Activated CD4-positive, alpha-beta memory T cell treated with anti-CD3 and anti-CD28 coated beads for 36 hours (primary cell): ENCODE measurements at regions not wholly inside any gene's neighbourhood (a gene's known extent, or its start where the extent isn't known, plus 50 kb on each side); places are given as distances from the start of the nearest gene placed in this dataset.

Experiments
- CTCF ChIA-PET: fragments of 350-600 bp; sonication (Branson Sonifier 250); formaldehyde crosslinking; loops from one replicate; lab custom pipeline; 2021; ENCODE audit warnings: antibody characterized with exemption, inconsistent platforms; lab: Charles Lee
- POLR2A ChIA-PET: fragments of 350-600 bp; sonication (Branson Sonifier 250); formaldehyde crosslinking; loops from one replicate; lab custom pipeline; 2021; ENCODE audit warnings: antibody characterized with exemption; lab: Charles Lee
- DNase-seq: peaks from one replicate; pipeline ENCODE4 v3.0.0-alpha.2; 2020
- H3K27ac Mint-ChIP-seq: one replicate; pipeline ENCODE4 v1.8.0; 2021; ENCODE audit warnings: mixed read lengths
- H3K27me3 Mint-ChIP-seq: one replicate; pipeline ENCODE4 v1.8.0; 2021; ENCODE audit warnings: mixed read lengths
- H3K36me3 Mint-ChIP-seq: one replicate; pipeline ENCODE4 v1.8.0; 2021; ENCODE audit warnings: mixed read lengths
- H3K4me1 Mint-ChIP-seq: one replicate; pipeline ENCODE4 v1.8.0; 2021; ENCODE audit warnings: low read depth, mixed read lengths
- H3K4me3 Mint-ChIP-seq: one replicate; pipeline ENCODE4 v1.8.0; 2021; ENCODE audit warnings: mild to moderate bottlenecking, mixed read lengths
- H3K9me3 Mint-ChIP-seq: one replicate; pipeline ENCODE4 v1.8.0; 2021; ENCODE audit warnings: mixed read lengths
- intact Hi-C: fragments of 100-400 bp; cut with micrococcal nuclease; formaldehyde crosslinking; loops from one replicate; pipeline ENCODE4 v1.15.1; 2023

DNA sequence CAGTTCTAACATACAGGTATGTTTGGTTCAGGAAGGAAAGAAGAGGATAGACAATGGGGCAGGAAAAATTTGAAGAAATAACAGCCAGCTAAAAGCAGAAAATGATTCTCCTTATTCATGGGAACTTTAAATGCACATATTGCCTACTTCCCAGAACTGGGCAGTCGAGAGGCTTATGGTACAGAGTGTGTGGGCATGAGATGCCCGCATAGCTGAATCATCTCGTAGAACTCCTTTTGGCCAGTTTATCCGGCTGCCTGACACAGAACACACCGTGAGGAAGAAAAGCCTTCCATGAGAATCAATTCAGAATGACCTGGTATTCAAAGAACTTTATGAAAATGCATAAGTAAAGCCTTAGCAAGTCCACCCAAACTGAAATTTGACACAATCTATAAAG is 471.6 kb downstream of the SH2D4B start:
- peaks cover 3% of the 10 kb centered on the region for H3K27me3 Mint-ChIP-seq
- ChIA-PET CTCF (interaction anchor here (1.1 kb wide), 1 partner anchor 10 kb away, joined by 3 read pairs; no protein-coding TSS in a partner anchor), POLR2A (no interaction called here)
- H3K36me3 Mint-ChIP-seq: no peaks in the 10 kb centered on the region
- intact Hi-C loops: no loop called here
- no peaks in the 10 kb centered on the region for H3K9me3 Mint-ChIP-seq
- H3K4me1 Mint-ChIP-seq: no peaks in the 10 kb centered on the region
- H3K27ac Mint-ChIP-seq: no peak overlapping the region
- no peak for DNase-seq
- H3K4me3 Mint-ChIP-seq: no peak overlapping the region

DNA sequence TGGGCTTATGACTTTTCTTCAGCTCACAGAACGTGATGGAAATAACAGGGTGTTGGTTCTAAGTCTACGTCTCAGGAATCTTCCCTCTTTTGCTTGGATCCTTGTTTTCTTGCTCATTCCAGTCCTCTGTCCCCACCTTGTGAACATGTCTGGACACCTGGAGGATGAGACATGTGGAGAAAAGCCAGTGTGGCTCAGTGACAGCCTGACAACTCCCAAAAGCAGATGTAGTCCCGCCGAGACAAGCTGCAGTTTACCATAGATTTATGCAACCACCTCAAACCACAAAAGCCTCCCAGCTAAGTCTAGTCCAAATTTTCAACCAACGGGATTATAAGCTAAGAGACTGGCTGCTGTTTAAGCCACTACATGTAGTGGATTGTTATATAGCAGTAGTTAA is 476.1 kb downstream of the SH2D4B start:
- ChIA-PET POLR2A (no interaction called here), CTCF (no interaction called here)
- Mint-ChIP-seq H3K9me3 (no peaks in the 10 kb centered on the region), H3K36me3 (no peaks in the 10 kb centered on the region), H3K4me3 (no peak overlapping the region), H3K27ac (no peak overlapping the region), H3K4me1 (peaks cover under 1% of the 10 kb centered on the region), H3K27me3 (peaks cover 3% of the 10 kb centered on the region)
- intact Hi-C loops: loop anchor here (10.0 kb wide), 1 partner anchor 639 kb away; no protein-coding TSS in a partner anchor
- no peak for DNase-seq

- CTCF ChIA-PET: interaction anchor here (0.6 to 1.5 kb wide), 8 partner anchors 9 to 575 kb away, joined by 3 to 8 read pairs (median 3); no protein-coding TSS in a partner anchor
- POLR2A ChIA-PET: no interaction called here
These were observed 481.6 kb downstream of the SH2D4B start for GRCh38 chr10:81019029-81019890.

DNA sequence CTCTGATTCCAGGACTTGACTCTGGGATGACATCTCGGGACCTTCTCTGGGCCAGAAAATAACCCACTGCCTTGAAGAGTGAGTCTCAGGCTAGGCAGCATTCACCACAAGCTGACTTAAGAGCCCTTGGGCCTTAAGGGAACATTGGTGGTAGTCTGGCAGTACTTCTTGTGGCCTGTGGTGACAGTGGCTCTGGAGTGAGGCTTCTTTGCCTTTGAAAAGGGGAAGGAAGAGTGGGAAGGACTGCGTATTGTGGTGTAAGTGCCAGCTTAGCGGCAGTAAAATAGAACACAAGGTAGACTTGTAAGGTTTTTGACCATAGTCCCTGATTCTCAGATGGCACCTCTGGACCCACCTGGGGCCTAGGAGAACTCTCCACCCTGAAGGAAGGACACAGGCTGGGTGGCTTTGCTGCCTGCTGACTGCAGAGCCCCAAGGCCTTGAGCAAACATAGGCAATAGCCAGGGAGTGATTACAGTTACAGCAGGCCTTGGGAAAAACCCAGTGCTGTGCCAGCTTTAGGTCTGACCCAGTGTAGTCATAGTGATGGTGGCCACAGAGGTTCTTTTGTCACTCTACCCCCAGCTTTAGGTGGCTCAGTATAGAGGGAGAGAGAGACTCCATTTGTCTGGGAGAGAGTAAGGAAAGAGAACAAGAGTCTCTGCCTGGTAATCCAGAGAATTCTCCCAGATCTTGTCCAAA is 483.9 kb downstream of the SH2D4B start:
- no peak overlapping the region for H3K4me3 Mint-ChIP-seq
- H3K36me3 Mint-ChIP-seq: no peaks in the 10 kb centered on the region
- CTCF ChIA-PET: no interaction called here
- DNase-seq: no peak
- H3K9me3 Mint-ChIP-seq: peaks cover 5% of the 10 kb centered on the region
- H3K27me3 Mint-ChIP-seq: no peaks in the 10 kb centered on the region
- H3K4me1 Mint-ChIP-seq: peaks cover 4% of the 10 kb centered on the region
- intact Hi-C loops: no loop called here
- POLR2A ChIA-PET: no interaction called here
- no peak overlapping the region for H3K27ac Mint-ChIP-seq

More at GRCh38 chr10:81019029-81019890, 481.6 kb downstream of the SH2D4B start:
- H3K4me3 Mint-ChIP-seq: no peak overlapping the region
- peaks cover under 1% of the 10 kb centered on the region for H3K27me3 Mint-ChIP-seq
- intact Hi-C loops: loop anchor here (1.0 to 10.0 kb wide), 2 partner anchors 320 to 644 kb away; no protein-coding TSS in a partner anchor
- H3K27ac Mint-ChIP-seq: no peak overlapping the region
- H3K4me1 Mint-ChIP-seq: peaks cover 4% of the 10 kb centered on the region
- H3K9me3 Mint-ChIP-seq: no peaks in the 10 kb centered on the region
- H3K36me3 Mint-ChIP-seq: no peaks in the 10 kb centered on the region
- DNase-seq: no peak

DNA sequence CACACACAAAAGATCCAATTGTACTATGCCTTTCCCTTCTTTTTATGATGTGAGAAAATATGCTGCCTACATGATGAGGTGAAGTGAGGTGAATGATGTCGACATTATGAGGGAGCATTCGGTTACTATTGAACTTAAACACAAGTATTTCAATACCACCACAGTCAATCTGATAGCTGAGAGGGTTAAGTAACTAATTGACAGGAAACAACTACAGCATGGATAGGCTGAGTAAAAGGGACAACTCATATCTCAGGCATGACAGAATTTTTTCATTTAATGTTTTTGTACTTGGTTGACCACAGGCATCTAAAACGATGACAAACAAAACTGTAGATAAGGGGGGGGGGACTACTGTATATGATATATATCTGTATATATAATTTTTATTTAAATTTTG is 488.9 kb downstream of the SH2D4B start:
- POLR2A ChIA-PET: no interaction called here
- no peak overlapping the region for H3K27ac Mint-ChIP-seq
- no peaks in the 10 kb centered on the region for H3K27me3 Mint-ChIP-seq
- H3K4me3 Mint-ChIP-seq: no peak overlapping the region
- CTCF ChIA-PET: no interaction called here
- H3K36me3 Mint-ChIP-seq: no peaks in the 10 kb centered on the region
- no peaks in the 10 kb centered on the region for H3K4me1 Mint-ChIP-seq
- intact Hi-C loops: no loop called here
- no peak for DNase-seq
- H3K9me3 Mint-ChIP-seq: peaks cover 5% of the 10 kb centered on the region

- Mint-ChIP-seq H3K27me3 (no peaks in the 10 kb centered on the region), H3K27ac (no peak overlapping the region), H3K36me3 (no peaks in the 10 kb centered on the region), H3K4me1 (no peaks in the 10 kb centered on the region), H3K9me3 (peaks cover 5% of the 10 kb centered on the region), H3K4me3 (no peak overlapping the region)
- CTCF ChIA-PET: no interaction called here
- intact Hi-C loops: no loop called here
- DNase-seq: no peak
- POLR2A ChIA-PET: no interaction called here
These were observed 489.5 kb downstream of the SH2D4B start for GRCh38 chr10:81027223-81027622.

DNA sequence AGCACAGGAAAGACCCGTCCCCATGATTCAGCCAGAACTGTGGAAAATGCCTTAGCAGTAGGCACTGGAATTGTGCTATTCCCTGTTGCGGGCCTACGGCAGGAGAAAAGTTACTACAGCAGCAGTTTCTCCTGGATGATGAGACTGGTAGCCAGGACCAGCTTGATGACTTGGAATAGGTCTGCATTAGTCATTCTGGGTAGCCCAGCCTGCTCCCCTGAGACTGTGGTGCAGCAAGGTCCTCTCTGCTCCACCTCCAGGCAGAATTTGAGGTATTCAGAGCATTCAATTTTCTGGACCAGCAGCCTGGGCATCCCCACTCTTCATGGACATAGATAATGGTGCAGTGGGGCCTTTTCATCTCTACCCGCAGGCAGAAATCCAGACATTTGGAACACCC is 490.0 kb downstream of the SH2D4B start:
- POLR2A ChIA-PET: no interaction called here
- Mint-ChIP-seq H3K27me3 (no peaks in the 10 kb centered on the region), H3K4me3 (no peak overlapping the region), H3K9me3 (peaks cover 5% of the 10 kb centered on the region), H3K4me1 (no peaks in the 10 kb centered on the region), H3K27ac (no peak overlapping the region), H3K36me3 (no peaks in the 10 kb centered on the region)
- CTCF ChIA-PET: no interaction called here
- no peak for DNase-seq
- intact Hi-C loops: no loop called here

- no peak for DNase-seq
- ChIA-PET POLR2A (no interaction called here), CTCF (no interaction called here)
- H3K27ac Mint-ChIP-seq: no peak overlapping the region
- H3K4me1 Mint-ChIP-seq: no peaks in the 10 kb centered on the region
- intact Hi-C loops: no loop called here
- no peaks in the 10 kb centered on the region for H3K9me3 Mint-ChIP-seq
- H3K36me3 Mint-ChIP-seq: no peaks in the 10 kb centered on the region
- H3K4me3 Mint-ChIP-seq: no peak overlapping the region
- no peaks in the 10 kb centered on the region for H3K27me3 Mint-ChIP-seq
These were observed 494.1 kb downstream of the SH2D4B start for GRCh38 chr10:81031774-81032173.

DNA sequence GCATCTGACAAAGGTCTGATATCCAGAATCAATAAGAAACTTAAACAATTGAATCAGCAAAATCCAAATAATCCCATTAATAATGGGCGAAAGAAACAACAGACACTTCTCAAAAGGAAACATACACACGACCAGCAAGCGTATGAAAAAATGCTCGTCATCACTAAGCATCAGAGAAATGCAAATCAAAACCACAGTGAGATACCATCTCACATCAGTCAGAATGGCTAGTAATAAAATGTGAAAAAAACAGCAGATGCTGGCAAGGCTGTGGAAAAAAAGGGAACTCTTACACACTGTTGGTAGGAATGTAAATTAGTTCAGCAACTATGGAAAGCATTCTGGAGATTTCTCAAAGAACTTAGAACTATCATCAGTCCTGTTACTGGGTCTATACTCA is 496.7 kb downstream of the SH2D4B start:
- intact Hi-C loops: no loop called here

DNA sequence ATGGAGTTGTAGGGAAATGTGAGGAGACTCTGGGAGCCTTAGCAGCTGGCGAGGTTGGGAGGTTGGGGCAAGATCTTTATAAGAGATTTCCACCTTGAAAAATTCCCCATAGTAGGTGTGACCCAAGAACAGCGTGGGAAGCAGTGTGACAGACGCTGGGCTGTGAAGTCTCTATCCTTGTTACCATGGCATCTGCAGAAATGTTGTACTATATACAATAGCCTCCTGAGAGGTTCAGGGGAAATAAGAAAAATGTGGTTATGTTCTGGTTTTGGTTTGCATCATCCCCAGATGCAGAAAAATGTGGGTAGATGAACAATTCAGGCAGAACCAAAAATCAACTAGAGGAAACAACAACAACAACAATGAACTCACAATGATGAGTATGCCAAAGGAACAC is 498.6 kb downstream of the SH2D4B start:
- intact Hi-C loops: no loop called here
- Mint-ChIP-seq H3K4me1 (no peaks in the 10 kb centered on the region), H3K27ac (no peak overlapping the region), H3K36me3 (no peaks in the 10 kb centered on the region), H3K27me3 (no peaks in the 10 kb centered on the region), H3K4me3 (no peak overlapping the region), H3K9me3 (no peaks in the 10 kb centered on the region)
- DNase-seq: no peak
- ChIA-PET CTCF (no interaction called here), POLR2A (no interaction called here)

More for the DNA sequence above, 496.7 kb downstream of the SH2D4B start:
- H3K27me3 Mint-ChIP-seq: no peaks in the 10 kb centered on the region
- no peak overlapping the region for H3K27ac Mint-ChIP-seq
- no peak overlapping the region for H3K4me3 Mint-ChIP-seq
- no peaks in the 10 kb centered on the region for H3K9me3 Mint-ChIP-seq
- no peak for DNase-seq
- H3K36me3 Mint-ChIP-seq: no peaks in the 10 kb centered on the region
- no peaks in the 10 kb centered on the region for H3K4me1 Mint-ChIP-seq
- POLR2A ChIA-PET: no interaction called here
- CTCF ChIA-PET: no interaction called here

DNA sequence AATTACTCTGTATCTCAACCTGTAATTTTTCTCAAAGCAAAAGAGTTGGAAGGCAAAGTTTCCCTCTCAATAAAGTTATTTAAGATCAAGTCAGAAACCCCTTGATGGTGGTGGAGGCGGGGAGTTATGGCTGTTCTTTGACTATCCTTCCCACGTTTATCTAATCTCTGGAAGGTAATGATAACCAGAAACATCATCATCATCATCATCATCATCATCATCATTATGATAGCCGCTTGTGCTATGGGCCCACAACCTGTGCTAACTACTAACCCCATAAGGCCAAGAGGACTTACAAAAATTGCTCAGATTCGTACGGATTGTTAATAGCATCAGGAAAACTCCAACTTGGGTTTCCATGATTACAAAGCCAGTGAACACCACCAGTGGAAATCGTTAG is 502.3 kb downstream of the SH2D4B start:
- H3K27ac Mint-ChIP-seq: no peak overlapping the region
- H3K4me3 Mint-ChIP-seq: no peak overlapping the region
- intact Hi-C loops: no loop called here
- H3K36me3 Mint-ChIP-seq: no peaks in the 10 kb centered on the region
- CTCF ChIA-PET: no interaction called here
- no peaks in the 10 kb centered on the region for H3K9me3 Mint-ChIP-seq
- POLR2A ChIA-PET: no interaction called here
- no peaks in the 10 kb centered on the region for H3K27me3 Mint-ChIP-seq
- no peak for DNase-seq
- no peaks in the 10 kb centered on the region for H3K4me1 Mint-ChIP-seq

GRCh38 chr10:81040940-81041339 is 503.2 kb downstream of the SH2D4B start:
- no peaks in the 10 kb centered on the region for H3K36me3 Mint-ChIP-seq
- no peak overlapping the region for H3K4me3 Mint-ChIP-seq
- no peak overlapping the region for H3K27ac Mint-ChIP-seq
- POLR2A ChIA-PET: no interaction called here
- no peak for DNase-seq
- no peaks in the 10 kb centered on the region for H3K4me1 Mint-ChIP-seq
- H3K27me3 Mint-ChIP-seq: no peaks in the 10 kb centered on the region
- intact Hi-C loops: no loop called here
- H3K9me3 Mint-ChIP-seq: no peaks in the 10 kb centered on the region
- CTCF ChIA-PET: no interaction called here
